Dendritic cell treated with granulocyte-macrophage colony-stimulating factor and Interleukin-4, amounts not matched to agents 40 ng/mL and 50 ng/mL, for 4 days (primary cell): ENCODE measurements at regions not wholly inside any gene's neighbourhood (a gene's known extent, or its start where the extent isn't known, plus 50 kb on each side); places are given as distances from the start of the nearest gene placed in this dataset.

ENCODE experiments used
- H3K27ac Mint-ChIP-seq: one replicate; pipeline ENCODE4 v1.8.0; 2022; ENCODE audit warnings: mild to moderate bottlenecking, mixed read lengths
- H3K27me3 Mint-ChIP-seq: one replicate; pipeline ENCODE4 v1.8.0; 2022; ENCODE audit warnings: mild to moderate bottlenecking, mixed read lengths
- H3K36me3 Mint-ChIP-seq: one replicate; pipeline ENCODE4 v1.8.0; 2022; ENCODE audit warnings: low read depth, mixed read lengths
- H3K4me1 Mint-ChIP-seq: one replicate; pipeline ENCODE4 v1.8.0; 2022; ENCODE audit warnings: low read depth, mixed read lengths
- H3K4me3 Mint-ChIP-seq: one replicate; pipeline ENCODE4 v1.8.0; 2022; ENCODE audit warnings: mild to moderate bottlenecking, moderate library complexity, mixed read lengths
- H3K9me3 Mint-ChIP-seq: one replicate; pipeline ENCODE4 v1.8.0; 2022; ENCODE audit warnings: mixed read lengths
- intact Hi-C: fragments of 100-400 bp; cut with micrococcal nuclease; formaldehyde crosslinking; loops from one replicate; pipeline ENCODE4 v1.15.0; 2022

- peaks cover 8% of the 10 kb centered on the region for H3K36me3 Mint-ChIP-seq
- H3K27ac Mint-ChIP-seq = peak overlapping the region; percentile 96
- H3K9me3 Mint-ChIP-seq = peaks cover 6% of the 10 kb centered on the region
- peaks cover 47% of the 10 kb centered on the region for H3K4me1 Mint-ChIP-seq
- H3K27me3 Mint-ChIP-seq = peaks cover 3% of the 10 kb centered on the region
- peak overlapping the region; percentile 82 for H3K4me3 Mint-ChIP-seq
- intact Hi-C loops = loop anchor here (1.0 to 2.0 kb wide), 3 partner anchors 15 to 71 kb away; partner anchors contain the start of gene ATF3
These were observed 50.5 kb upstream of the ATF3 start for GRCh38 chr1:212557739-212558692.

- intact Hi-C loops = loop anchor here (1.0 to 2.0 kb wide), 3 partner anchors 16 to 72 kb away; partner anchors contain the start of gene ATF3
- peaks cover 38% of the 10 kb centered on the region for H3K4me1 Mint-ChIP-seq
These were observed 49.7 kb upstream of the ATF3 start for GRCh38 chr1:212558693-212559480.

More at GRCh38 chr1:212558693-212559480, 49.7 kb upstream of the ATF3 start:
- peaks cover 8% of the 10 kb centered on the region for H3K36me3 Mint-ChIP-seq
- peaks cover 8% of the 10 kb centered on the region for H3K9me3 Mint-ChIP-seq
- peak overlapping the region; percentile 96 for H3K27ac Mint-ChIP-seq
- H3K27me3 Mint-ChIP-seq = peaks cover 4% of the 10 kb centered on the region
- H3K4me3 Mint-ChIP-seq = peak overlapping the region; percentile 82
